GM18951 (cell line): ENCODE measurements at regions not wholly inside any gene's neighbourhood (a gene's known extent, or its start where the extent isn't known, plus 50 kb on each side); places are given as distances from the start of the nearest gene placed in this dataset.

Experiments used
- POLR2A ChIP-seq: IDR thresholded peaks from 4 replicates; pipeline ENCODE4 v1.6.1; 2011; ENCODE audit warnings: mild to moderate bottlenecking; ENCODE audit not compliant: insufficient read length, insufficient read depth; ENCODE audit errors: extremely low read depth
- in situ Hi-C: fragments of 300-500 bp; cut with MboI; formaldehyde crosslinking; loops from one replicate; pipeline ENCODE4 v1.12.0; 2022; ENCODE audit warnings: low sequenced_read_pairs, mixed read lengths, inconsistent platforms; ENCODE audit not compliant: unreplicated experiment

- in situ Hi-C loops: no loop called here
- no peak for TF ChIP-seq POLR2A
Measured at GRCh38 chr1:59158321-59158720, 138.6 kb upstream of the FGGY start.

DNA sequence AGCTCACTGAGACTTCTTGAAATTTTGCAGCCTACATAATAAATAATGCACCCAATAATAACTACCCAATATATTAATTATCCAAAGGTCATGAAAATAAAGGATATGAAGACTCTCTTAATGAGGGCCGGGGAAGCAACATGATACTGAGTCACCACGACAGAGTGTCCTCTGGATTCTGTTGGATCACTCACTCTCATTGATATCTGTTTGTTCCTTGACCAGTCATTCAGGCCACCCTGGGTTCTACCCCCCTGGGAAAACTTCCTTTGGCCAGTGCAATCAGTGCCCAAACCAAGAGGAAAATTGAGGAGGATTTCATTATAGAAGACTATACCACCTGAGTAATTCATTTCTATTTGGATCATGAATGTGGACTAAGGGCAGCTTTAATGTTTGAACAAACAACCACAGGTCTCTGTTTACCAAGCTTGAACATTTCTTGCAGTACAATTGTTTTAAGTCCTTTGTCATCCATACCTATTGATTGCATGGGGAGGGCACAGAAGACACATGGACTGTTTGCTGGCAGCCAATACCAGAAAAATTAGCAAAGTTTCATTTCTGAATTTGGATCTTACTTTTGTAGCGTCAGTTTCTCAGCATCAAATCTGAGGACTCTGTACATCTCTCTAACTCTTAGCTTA lies 137.2 kb upstream of the FGGY start:
- in situ Hi-C loops: no loop called here
- no peak for TF ChIP-seq POLR2A

- in situ Hi-C loops: no loop called here
Measured at GRCh38 chr1:59161136-59161535, 135.8 kb upstream of the FGGY start.

DNA sequence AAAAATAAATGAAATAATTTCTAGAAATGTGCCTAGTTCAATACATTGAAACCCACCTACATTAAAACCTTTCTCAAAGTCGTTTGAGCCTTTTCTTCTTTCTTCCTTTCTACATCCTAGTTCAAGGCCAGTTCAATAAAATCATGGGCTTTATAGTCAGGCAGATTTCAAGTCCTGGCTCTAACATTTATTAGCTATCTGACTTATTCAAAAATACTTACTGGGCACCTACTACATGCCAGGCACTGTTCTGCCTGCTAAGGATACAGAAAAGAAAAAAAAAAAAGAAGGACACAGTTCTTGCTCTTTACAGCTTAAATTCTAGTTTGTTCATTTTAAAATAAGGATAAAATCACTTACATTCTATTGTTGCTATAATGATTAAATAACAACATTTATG lies 134.2 kb upstream of the FGGY start:
- TF ChIP-seq POLR2A: no peak
- in situ Hi-C loops: no loop called here

More at GRCh38 chr1:59161136-59161535, 135.8 kb upstream of the FGGY start:
- no peak for TF ChIP-seq POLR2A

GRCh38 chr1:59163268-59164092 lies 133.4 kb upstream of the FGGY start:
- in situ Hi-C loops: no loop called here
- TF ChIP-seq POLR2A: no peak

DNA sequence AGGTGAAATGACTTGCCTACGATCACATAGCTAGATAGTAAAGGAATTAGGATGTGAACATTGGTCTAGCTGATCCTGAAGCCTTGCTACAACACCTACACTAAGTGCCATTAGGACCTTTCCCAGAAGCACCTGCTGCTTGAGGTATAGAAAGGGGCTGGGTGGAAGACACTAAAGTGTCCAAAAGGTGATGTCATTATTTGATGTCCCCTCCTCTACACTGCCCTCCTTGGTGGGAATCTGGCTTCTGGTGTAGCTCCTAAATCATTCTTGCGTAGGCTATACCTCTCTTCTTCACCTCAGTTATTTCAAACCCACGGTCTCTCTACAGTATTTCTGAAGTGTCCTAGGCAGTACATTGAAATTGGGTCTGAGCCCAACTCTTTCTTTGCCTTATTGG lies 132.5 kb upstream of the FGGY start:
- TF ChIP-seq POLR2A: no peak
- in situ Hi-C loops: no loop called here

GRCh38 chr1:59165353-59165752 lies 131.5 kb upstream of the FGGY start:
- in situ Hi-C loops: no loop called here
- no peak for TF ChIP-seq POLR2A

- TF ChIP-seq POLR2A: no peak
- in situ Hi-C loops: no loop called here
Measured at GRCh38 chr1:59169703-59170102, 127.2 kb upstream of the FGGY start.

GRCh38 chr1:59170659-59171058 lies 126.2 kb upstream of the FGGY start:
- in situ Hi-C loops: no loop called here
- no peak for TF ChIP-seq POLR2A

DNA sequence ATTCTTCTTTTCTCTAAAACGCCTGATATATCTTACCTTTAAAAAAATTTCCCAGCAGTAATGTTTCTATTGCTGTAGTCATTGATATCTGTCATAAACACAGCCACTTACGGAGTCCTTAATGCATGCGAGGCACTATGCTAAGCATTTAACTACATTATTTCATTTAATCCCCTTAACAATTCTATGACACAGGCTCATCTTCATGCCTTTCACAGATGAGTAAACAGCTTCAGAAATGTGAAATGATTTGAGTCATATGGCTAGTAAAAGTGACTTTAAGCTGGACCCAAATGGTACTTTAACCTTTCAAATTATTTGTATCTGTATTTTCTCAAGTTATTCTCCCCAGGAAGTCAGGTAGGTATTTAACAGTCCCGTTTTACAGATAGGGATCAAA lies 125.1 kb upstream of the FGGY start:
- TF ChIP-seq POLR2A: no peak
- in situ Hi-C loops: no loop called here

- no peak for TF ChIP-seq POLR2A
- in situ Hi-C loops: no loop called here
Measured at GRCh38 chr1:59172693-59173092, 124.2 kb upstream of the FGGY start.

DNA sequence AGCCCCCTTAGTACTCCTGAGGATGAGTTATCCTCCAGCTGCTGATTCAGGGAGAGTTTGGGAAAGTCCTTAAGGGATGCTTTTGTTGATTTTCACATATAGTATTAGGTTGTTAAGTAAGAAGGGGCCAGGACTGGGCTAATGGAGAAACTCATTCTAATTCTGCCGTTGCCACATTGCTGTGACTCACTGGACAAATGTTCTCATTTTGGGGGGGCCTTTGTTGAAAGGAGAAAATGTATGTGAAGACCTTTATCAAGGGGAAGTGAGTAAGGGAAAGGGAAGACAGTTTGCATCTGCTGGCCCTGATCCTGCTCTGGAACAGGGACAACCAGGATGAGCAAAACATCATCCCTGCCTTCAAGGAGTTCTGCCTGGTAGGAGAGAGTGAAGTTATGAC lies 123.2 kb upstream of the FGGY start:
- in situ Hi-C loops: no loop called here
- TF ChIP-seq POLR2A: no peak

GRCh38 chr1:59176471-59176870 lies 120.4 kb upstream of the FGGY start:
- no peak for TF ChIP-seq POLR2A
- in situ Hi-C loops: no loop called here

- no peak for TF ChIP-seq POLR2A
- in situ Hi-C loops: no loop called here
Measured at GRCh38 chr1:59177756-59178155, 119.1 kb upstream of the FGGY start.
